Ovary (tissue), 3 donors: ENCODE measurements at regions not wholly inside any gene's neighbourhood (a gene's known extent, or its start where the extent isn't known, plus 50 kb on each side); places are given as distances from the start of the nearest gene placed in this dataset.

Experiments used
- CTCF ChIP-seq, 3 donors: fragments of 450-650 bp in 2 of 3; fragments of 200-600 bp in 1 of 3; IDR thresholded peaks; one replicate each; pipeline versions ENCODE4 v1.5.1 to v1.8.0; 2016 to 2022; ENCODE audit warnings: antibody characterized with exemption in 3 of 3, mild to moderate bottlenecking in 1 of 3
- EP300 ChIP-seq: sonication (generic); formaldehyde crosslinking; IDR thresholded peaks from one replicate; pipeline ENCODE4 v1.6.1; 2017; ENCODE audit warnings: antibody characterized with exemption
- POLR2A ChIP-seq: fragments of 450-650 bp; IDR thresholded peaks from one replicate; pipeline ENCODE4 v1.6.1; 2017; ENCODE audit warnings: antibody characterized with exemption, mild to moderate bottlenecking, moderate library complexity
- donor health status: DM: no; HTN: no; CAD: no.

DNA sequence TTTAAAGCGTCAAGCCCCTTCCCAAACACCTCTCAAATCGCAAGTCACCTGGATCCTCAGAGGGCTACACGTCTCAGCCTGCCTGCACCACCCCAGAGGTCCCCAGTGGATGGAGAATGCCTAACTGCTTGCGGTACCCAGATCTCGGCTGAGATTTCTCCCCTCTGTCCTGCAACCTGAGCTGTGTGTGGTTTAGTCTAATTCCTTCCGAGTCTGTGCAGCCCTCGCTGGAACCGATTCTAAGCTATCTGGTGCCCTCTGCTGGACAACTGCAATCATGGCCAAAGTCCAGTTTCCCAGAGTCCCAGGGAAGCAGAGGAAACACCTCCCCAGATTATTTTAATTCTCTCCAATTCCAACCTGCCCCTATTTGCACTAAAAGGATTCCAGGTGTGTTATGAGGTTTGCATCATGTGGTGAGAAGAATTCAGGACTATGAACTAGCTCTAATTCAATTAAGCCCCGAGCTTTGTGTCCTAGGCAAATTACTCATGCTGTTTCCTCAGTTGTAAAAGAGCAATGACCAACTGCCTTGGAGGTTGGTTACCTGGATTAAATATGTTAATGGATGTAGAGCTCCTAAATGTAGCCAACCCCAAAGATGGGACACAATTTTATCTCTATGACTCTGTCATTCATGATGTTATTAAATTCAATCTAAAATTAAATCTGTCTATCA lies 276.1 kb upstream of the NCKAP5 start:
- TF ChIP-seq CTCF (IDR thresholded peaks at IDR 0.05) (peak; percentile 33 to 54 (median 39)), EP300 (no peak), POLR2A (no peak)
